HG02885 (cell line): ENCODE measurements at regions not wholly inside any gene's neighbourhood (a gene's known extent, or its start where the extent isn't known, plus 50 kb on each side); places are given as distances from the start of the nearest gene placed in this dataset.

ENCODE experiments used
- ATAC-seq: cut with Tn5 transposase; IDR thresholded peaks from one replicate; pipeline ENCODE4 v1.9.1; 2021; ENCODE audit warnings: mild to moderate bottlenecking; ENCODE audit not compliant: unreplicated experiment, poor library complexity

DNA sequence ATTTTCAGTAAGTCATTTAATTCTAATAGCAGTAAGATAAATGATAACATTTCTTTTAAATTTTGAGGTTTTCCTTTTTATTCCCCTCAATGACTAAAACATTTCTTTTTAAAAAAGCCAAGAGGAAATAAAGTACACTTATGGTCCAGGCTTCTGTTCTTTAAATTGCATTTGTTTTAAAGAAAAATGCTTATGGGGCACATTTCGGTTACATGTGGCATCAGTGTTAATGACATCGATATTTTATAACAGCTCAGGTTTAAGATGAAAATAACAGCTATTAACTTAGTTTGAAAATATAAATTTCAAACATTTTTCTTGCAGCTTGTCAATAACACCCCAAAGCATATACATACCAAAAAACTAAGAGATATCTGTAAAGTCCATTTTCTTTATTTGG is 1161.1 kb downstream of the PCDH18 start:
- no peak for ATAC-seq

GRCh38 chr4:136369073-136369472 is 1163.2 kb downstream of the PCDH18 start:
- ATAC-seq: no peak

- ATAC-seq: no peak
Observed at GRCh38 chr4:136357556-136357955, 1174.7 kb downstream of the PCDH18 start.

- ATAC-seq: no peak
Observed at GRCh38 chr4:136355970-136356369, 1176.3 kb downstream of the PCDH18 start.

DNA sequence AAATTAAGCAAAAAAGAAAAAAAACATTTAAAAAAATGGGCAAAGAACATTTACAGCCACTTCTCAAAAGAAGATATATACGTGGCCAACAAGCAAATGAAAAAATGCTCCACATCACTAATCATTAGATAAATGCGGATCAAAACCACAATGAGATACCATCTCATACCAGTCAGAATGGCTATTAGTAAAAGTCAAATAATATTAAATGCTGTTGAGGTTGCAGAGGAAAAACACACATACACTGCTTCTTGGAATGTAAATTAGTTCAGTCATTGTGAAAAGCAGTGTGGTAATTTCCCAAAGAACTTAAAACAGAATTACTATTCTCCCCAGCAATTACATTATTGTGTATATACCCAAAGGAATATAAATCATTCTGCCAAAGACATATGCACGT is 1189.0 kb downstream of the PCDH18 start:
- ATAC-seq: no peak

DNA sequence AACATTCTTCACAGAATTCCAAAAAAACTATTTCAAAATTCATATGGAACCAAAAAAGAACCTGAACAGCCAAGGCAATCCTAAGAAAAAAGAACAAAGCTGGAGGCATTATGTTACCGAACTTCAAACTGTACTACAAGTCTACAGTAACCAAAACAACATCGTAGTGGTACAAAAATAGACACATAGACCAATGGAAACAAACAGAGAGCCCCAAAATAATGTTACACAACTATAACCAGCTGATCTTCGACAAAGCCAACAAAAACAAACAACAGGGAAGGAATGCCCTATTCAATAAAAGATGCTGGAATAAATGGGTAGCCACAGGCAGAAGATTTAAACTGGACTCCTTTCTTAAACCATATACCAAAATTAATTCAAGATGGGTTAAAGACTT is 1189.6 kb downstream of the PCDH18 start:
- no peak for ATAC-seq

GRCh38 chr4:136337216-136337615 is 1195.1 kb downstream of the PCDH18 start:
- ATAC-seq: no peak

DNA sequence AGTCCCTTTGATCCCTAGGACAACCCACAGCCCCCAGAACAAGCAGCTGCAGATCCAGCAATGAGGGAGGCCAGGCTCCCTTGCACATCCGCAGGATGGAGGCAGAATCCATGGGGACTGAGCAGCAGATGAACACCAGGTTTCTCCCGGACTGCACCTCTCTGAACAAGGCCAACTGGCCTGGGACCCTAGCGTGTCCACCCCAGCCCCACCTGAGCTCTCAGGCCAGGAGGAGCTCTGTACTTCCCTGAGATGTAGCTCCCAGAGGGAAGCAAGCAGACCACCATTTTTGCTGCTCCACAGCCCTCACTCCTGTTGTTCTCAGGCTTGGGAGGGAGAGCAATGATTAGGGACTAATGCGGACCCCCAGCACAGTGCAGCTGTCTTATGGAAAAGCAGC is 1195.8 kb downstream of the PCDH18 start:
- no peak for ATAC-seq

DNA sequence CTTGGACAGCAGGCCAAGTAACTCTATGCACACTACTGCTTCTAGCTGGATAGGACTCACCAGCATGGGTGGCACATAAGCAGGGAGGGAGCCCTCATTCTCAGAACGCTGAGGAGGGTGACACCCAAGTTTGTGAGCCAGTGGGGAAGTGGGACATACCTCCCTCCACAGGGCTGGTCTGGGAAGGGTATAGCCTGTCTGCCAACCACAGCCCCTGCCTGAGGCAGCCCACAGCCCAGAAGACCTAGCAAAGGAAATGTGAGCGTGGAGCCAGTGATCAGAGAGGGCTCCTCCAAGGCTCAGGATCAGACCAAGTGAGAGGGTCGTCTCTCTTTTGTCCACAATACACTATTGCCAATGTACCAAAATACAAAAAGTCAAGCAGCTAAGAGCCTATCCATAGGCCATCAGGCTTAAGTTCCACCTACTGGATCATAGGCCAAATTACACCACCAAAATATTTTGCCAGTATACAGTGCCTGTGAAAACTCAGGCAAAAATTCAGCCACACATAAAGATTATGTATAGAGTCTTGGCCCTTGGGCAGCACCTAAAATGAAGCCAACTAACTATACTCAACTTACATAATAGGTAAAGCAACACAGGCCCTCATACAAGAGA is 1203.1 kb downstream of the PCDH18 start:
- ATAC-seq: no peak

- no peak for ATAC-seq
Observed at GRCh38 chr4:136328131-136328530, 1204.2 kb downstream of the PCDH18 start.

- ATAC-seq: no peak
Observed at GRCh38 chr4:136320465-136320813, 1211.9 kb downstream of the PCDH18 start.

DNA sequence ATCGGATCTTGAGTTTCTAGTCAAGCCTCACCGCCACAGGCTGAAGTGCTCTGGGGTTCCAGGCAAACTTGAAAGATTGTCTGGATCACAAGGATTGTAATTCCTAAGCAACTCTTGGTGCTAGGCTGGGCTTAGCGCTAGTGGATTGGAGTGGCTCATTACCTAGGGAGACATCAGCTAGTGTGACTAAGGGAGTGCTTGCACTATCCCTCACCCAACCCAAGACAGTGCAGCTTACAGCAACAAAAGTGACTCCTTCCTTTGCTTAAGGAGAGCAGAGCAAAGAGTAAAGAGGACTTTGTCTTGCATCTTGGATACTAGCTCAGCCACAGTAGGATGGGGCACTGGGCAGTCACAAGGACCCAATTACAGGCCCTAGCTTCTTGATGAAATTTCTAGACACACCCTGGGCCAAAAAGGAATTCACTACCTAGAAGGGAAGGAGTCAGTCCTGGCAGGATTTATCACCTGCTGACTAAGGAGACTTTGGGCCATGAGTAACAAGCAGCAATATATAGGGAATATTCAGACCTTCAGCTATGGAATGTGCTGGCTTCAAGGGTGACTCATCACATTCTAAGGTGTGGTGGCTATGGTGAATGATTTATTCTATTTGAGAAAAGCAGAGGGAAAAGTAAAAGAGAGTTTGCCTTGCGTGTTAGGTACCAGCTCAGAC is 1212.4 kb downstream of the PCDH18 start:
- no peak for ATAC-seq

DNA sequence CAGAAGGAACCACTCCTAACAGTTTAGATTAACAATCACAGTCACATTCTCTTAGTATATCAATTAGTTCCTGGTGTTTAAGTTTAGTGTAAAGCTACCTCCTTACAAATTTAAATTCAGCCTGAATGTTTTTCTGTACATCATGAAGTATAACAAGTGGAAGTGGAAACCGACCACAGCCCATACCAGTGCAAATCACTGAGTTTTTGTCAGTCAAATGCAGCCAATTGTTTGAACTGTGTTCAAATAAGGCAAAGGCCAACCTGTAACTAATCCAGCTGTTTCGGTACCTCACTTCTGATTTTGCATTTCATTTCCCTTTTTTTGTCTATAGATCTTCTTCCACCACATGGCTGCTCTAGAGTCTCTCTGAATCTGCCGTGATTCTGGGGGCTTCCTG is 1215.3 kb downstream of the PCDH18 start:
- no peak for ATAC-seq

- no peak for ATAC-seq
Observed at GRCh38 chr4:136314686-136315085, 1217.6 kb downstream of the PCDH18 start.

- no peak for ATAC-seq
Observed at GRCh38 chr4:136311774-136312173, 1220.5 kb downstream of the PCDH18 start.

GRCh38 chr4:136307765-136308164 is 1224.5 kb downstream of the PCDH18 start:
- ATAC-seq: no peak

DNA sequence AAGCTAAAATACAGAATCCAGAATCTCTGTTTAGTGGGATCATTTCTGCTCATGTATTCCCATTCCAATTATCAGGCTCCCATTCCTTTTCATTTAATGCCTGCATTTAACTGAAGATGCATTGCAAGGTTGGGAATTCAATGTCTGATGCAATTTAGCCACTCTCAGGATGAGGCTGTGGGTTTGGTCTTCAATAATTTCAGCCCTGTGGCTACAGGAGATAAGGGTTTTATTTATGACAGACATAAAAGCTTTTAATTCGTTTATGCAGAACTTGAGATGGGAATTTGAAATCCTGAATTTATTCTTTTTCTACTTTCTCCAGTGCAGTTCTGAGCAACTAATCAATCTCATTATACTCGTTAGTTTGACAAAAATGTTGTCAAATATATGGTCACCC is 1225.9 kb downstream of the PCDH18 start:
- no peak for ATAC-seq

- ATAC-seq: no peak
Observed at GRCh38 chr4:136302566-136302965, 1229.7 kb downstream of the PCDH18 start.

- no peak for ATAC-seq
Observed at GRCh38 chr4:136301749-136302495, 1230.4 kb downstream of the PCDH18 start.

DNA sequence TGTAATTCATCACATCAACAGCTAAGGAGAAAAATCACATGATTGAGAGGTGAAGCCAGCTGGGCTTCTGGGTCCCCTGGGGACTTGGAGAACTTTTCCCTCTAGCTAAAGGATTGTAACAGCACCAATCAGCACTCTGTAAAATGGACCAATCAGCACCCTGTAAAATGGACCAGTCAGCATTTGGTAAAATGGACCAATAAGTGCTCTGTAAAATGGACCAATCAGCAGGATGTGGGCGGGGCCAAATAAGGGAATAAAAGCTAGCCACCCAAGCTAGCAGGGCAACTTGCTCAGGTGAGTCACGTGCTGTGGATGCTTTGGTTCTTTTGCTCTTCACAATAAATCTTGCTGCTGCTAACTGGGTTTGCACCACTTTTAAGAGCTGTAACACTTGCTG is 1248.3 kb downstream of the PCDH18 start:
- no peak for ATAC-seq

GRCh38 chr4:136281889-136282288 is 1250.4 kb downstream of the PCDH18 start:
- ATAC-seq: no peak

GRCh38 chr4:136281307-136281706 is 1251.0 kb downstream of the PCDH18 start:
- no peak for ATAC-seq
